IPS-NIHi11 (cell line): ENCODE measurements at regions not wholly inside any gene's neighbourhood (a gene's known extent, or its start where the extent isn't known, plus 50 kb on each side); places are given as distances from the start of the nearest gene placed in this dataset.

ENCODE experiments used
- DNase-seq: peaks from one replicate; pipeline ENCODE4 v3.0.0; 2012; ENCODE audit warnings: mixed read lengths, low spot score

DNA sequence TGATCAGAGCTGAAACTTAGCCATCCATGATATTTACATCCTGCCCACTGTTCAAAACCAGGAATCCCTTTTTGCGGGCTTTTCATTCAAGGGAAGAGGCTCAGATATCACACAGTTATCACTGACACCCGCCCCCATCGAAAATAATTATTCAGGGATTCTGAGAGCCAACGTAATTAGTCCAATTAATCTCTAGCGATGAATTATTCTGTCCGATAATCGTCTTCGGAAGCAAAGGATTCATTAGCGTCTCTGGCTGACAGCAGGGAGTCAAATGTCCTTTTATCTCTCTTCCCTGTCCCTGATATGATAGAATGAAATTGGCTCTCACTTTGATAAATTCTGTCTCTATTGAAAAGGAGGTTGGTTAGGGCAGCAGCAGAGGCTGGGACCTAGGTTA lies 140.4 kb upstream of the IPO9 start:
- no peak for DNase-seq

DNA sequence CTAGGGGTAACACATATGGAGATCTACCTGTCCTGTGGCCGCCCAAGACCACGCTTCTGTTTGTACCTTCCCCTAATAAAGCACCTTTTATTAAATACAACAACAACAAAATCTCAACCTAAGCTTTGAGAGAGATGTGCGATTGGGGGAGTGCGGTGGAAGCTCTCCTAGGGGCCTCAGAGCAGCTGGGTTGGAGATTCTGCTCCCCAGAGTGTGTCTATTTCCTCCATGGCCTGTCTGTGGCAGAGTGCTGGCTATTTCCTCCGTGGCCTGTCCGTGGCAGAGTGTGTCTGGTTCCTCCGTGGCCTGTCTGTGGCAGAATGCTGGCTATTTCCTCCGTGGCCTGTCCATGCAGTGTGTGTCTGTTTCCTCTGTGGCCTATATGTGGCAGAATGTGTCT lies 139.3 kb upstream of the IPO9 start:
- no peak for DNase-seq

DNA sequence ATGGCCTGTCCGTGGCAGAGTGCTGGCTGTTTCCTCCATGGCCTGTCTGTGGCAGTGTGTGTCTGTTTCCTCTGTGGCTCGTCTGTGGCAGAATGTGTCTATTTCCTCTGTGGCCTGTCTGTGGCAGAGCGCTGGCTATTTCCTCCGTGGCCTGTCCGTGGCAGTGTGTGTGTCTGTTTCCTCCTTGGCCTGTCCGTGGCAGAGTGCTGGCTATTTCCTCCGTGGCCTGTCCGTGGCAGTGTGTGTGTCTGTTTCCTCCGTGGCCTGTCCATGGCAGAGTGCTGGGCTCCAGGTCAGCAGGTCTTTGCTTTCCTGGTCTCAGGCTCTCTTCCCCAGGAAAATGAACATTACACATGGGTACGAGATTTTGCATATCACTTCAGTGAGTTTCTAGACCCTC lies 138.4 kb upstream of the IPO9 start:
- DNase-seq, result no peak

DNA sequence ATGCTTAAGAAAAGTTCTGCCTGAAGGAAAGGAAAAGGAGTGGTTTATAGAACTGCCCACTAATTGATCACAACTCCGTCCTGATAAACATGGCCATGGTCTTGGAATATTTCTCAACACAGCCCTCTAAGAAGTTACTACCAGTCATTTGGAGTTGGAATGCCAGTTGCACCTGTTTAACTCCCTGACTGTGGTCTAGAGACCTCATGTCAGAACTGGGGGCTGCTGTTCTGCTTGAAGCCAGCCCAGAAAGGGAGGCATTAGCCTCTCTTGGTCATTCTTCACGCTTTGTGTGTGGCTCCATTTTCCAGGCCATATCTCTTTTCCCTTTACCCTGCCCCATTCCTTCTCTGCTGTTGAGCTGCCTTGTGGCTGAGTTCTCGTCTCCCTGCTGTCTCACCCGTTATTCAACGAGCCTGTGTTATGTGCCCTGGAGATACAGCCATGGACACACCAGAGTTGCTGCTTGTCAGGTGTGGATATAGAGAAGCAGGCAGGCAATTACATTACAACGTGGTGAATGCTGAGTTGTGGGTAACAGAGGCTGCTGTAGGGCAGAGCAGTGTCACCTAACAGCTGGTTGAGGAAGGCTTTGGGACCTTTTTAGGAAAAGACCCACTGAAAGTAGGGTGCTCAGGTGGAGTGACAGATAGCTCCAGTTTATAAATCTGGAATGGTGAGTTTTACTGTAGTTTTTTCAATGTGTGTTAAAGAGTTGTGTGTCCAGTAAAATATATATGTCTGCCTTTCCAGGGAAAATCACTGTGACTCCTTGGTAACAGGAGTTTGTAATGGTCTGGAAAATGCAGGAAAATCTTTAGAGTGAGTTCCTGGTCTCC lies 137.0 kb upstream of the IPO9 start:
- DNase-seq, result no peak

DNA sequence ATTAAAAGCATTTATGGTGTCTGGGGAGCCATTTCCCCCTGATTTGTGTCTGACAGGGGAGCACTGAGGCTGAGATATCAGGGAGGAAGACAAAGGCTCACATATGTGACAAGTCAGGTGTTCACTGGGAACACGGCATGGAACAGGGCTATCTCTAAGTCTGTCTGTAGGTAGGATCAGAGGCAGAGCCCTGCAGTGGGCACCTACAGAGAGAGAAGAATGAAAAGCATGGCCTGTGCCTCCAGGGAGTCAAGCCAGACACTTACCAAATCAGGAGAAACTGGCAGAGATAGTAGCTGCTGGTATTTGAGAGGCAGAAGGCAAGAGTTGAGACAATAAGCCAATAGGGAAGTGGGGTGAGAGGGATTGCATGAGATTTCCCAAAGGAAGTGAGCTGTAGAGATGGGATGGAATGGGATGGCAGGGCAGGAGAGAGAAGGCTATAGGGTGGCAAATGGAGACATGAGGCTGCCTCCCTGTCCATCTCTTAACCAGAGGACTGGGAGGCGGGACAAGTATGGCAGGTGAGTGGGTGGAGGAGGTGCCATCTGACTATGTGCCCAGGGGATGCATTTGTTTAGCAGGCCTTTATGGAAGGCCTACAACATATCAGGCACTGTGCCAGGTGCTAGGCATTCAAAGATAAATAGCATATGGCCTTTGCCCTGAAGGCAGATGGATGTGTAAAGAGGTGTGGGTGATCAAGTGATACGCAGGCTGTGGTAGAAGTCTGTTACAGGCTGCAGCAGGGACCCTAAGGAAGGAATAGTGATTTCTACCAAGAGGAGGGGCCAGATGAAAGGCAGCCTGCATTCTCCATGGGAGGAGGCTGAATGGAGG lies 136.2 kb upstream of the IPO9 start:
- no peak for DNase-seq

DNA sequence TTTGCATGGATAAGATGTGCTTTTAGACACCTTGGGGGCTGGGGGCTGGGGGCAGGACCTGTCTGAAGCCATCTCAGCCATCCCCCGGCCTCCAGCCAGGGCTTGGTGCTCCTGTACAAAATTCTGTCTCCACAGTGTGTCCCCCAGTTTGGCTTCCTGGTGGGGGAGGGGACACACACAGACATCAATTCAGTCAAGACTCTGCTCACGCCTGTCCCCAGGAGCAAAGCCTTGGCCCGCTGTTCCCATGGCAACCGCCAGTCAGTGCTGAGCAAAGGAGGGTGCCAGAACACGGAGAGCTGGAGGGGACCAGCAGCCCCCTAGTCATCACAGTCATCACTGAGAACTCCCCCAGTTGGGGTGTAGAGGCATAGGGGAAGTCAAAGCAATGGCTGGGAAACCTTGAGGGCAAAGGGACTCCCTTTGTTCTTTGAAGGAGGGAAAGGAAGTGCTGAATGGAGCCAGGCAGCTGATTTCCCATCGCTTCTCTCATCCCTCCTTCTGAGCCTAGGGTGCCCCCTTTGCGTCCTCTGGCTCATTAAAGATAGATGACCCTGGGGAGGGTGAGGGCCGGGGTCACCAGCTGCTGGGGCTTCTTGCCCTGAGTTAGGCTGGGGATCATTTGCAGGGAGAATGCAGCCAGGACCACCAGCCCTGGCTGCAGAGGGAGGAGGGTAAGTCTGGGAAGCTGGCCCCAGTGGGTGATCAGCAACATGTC lies 134.9 kb upstream of the IPO9 start:
- peak; percentile 52 for DNase-seq

DNA sequence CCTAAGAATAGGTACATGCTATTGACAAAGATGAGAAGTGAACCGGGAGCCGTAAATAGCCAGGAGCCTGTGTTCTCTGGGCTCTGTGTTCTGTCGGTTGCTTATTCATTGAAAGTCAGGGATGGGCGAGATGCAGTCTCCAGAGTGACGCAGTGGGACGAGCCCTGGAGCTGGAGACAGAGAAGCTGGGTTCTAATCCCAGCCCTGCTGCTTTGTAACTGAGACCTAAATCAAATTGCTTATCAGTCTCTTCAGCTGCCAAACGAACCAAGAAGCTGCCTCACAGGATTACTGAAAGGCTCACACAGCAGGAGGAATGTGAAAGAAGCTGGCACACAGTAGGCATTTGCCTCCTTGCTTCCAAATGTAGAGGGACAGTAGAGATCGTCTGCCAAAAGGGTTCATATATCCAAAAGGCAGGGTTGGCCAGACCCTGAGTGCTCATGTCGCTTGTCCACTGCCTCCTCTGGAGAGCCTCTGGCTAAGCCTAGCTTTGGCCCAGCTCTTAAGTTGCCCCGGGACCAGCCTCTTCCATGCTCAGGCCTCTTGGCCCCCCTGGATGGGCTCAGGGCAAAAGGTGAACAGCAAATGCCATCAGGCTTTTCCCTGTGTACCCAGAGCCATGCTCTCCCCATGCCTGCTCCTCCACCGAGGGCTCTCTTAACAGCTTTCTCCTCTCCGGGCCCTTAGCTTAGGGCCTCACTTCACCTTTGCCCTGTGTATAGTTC lies 134.2 kb upstream of the IPO9 start:
- DNase-seq, result no peak

- no peak for DNase-seq
Measured at GRCh38 chr1:201695607-201696006, 133.3 kb upstream of the IPO9 start.

DNA sequence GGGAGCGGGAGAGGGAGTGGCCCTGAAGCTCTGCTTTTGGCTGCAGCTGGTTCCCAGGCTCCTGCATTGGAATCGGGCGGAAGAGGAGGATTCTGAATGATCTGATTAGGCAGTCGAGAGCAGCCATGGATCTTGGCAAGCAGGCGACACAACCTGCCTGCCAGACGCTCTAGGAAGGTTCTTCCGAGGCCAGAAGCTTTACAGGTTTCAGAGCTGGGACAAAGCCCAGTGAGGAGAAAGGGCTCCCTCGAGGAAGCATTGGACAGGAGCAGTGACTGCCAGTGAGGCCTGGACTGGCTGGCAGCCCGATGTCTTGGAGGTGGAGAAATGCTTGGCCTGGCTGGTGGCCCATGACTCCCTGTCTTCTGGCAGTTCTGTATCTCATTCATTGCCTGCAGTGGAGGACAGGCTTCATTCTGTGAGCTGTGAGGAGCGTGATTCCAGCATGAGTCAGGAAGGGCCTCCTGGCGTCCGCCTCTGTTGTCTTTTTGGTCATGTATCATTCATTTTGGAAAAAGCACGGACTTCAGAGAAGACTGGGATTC lies 132.7 kb upstream of the IPO9 start:
- DNase-seq, result no peak

DNA sequence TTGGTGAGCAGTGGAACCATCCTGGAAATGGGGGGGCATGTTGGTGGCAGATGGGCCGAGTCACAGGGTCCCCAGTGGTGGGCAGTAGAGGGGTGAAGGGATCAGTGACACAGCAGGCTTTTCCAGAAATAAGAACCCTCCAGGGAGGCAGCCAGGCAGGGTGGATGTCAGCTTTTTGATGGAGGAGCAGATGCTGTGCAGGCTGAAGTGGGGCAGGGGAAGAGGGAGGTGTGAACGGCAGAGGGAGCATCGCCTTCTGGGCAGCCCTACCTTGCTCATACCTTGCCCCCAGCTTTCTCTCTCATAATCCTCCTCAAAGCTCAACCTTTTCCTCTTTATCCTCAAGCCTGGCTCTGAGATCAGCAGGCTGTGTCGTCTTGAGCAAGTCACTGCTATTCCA lies 131.8 kb upstream of the IPO9 start:
- no peak for DNase-seq

GRCh38 chr1:201701831-201702230 lies 127.1 kb upstream of the IPO9 start:
- no peak for DNase-seq

GRCh38 chr1:201702936-201703335 lies 126.0 kb upstream of the IPO9 start:
- DNase-seq, result peak; percentile 75

- DNase-seq, result peak; percentile 94
Measured at GRCh38 chr1:201703621-201704438, 125.1 kb upstream of the IPO9 start.

- DNase-seq, result no peak
Measured at GRCh38 chr1:201704439-201704792, 124.5 kb upstream of the IPO9 start.

DNA sequence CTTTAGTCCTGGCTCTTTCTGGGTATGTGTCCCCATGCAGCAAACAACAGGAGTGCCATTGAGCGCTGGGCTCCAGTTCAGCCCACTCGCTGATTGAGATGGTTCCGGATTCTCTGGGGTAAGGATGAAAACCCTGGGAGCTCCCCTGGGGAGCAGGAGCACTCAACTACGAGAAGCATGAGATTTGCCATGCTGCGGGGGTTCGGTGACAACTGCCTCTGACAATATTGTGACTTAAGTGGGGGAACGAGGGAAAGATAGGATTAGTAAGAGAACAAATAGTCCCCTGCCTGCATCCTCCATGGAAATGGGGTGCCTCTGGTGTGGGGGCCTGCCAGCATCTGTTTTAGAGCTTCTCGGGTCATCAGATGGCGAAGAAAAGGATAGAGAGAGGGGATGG lies 123.6 kb upstream of the IPO9 start:
- DNase-seq, result no peak

- no peak for DNase-seq
Measured at GRCh38 chr1:201706109-201706508, 122.8 kb upstream of the IPO9 start.

- no peak for DNase-seq
Measured at GRCh38 chr1:201707027-201707426, 121.9 kb upstream of the IPO9 start.

DNA sequence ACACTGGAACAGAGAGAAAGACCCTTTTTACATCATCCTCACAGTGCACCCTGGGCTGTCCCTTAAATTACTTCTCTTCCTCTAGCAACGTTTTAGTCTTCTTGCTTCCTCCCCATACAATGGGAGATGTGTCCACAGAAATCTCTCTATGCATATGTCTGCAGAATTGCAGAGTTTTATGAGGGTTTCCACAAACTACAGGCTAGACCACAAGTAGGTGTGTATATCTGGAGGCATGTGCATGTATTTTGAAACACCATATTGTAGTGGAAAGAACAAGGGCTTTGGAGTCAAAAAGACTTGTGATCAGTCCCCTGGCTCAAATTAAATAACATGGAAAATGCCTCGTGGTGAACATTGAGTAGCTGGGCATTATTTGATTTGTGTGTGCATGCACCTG lies 121.3 kb upstream of the IPO9 start:
- no peak for DNase-seq

- DNase-seq, result no peak
Measured at GRCh38 chr1:201708085-201708512, 120.9 kb upstream of the IPO9 start.

DNA sequence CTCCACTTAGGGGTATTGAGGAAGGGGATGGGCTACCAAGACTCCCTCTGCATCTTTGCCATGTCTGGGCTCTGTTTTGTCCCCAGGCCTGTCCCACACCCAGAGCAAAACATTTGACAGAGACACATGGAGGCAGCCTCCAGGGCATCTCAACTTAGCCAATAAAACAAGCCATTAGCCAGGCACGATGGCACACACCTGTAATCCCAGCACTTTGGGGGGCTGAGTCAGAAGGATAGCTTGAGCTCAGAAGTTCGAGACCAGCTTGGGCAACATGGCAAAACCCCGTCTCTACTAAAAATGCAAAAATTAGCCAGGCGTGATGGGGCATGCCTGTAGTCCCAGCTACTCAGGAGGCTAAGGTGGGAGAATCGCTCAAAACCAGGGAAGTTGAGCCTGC lies 120.3 kb upstream of the IPO9 start:
- no peak for DNase-seq
